HG03565 (cell line): ENCODE measurements at regions not wholly inside any gene's neighbourhood (a gene's known extent, or its start where the extent isn't known, plus 50 kb on each side); places are given as distances from the start of the nearest gene placed in this dataset.

Experiments
- ATAC-seq: cut with Tn5 transposase; IDR thresholded peaks from one replicate; pipeline ENCODE4 v1.9.1; 2021; ENCODE audit warnings: mild to moderate bottlenecking, moderate library complexity; ENCODE audit not compliant: unreplicated experiment

- ATAC-seq, result no peak
These were observed 489.2 kb downstream of the KDM4C start for GRCh38 chr9:7246917-7247522.

- no peak for ATAC-seq
These were observed 488.3 kb downstream of the KDM4C start for GRCh38 chr9:7245976-7246580.

- no peak for ATAC-seq
These were observed 486.1 kb downstream of the KDM4C start for GRCh38 chr9:7243838-7244237.

GRCh38 chr9:7242126-7242525 lies 484.4 kb downstream of the KDM4C start:
- ATAC-seq, result no peak

- no peak for ATAC-seq
These were observed 483.9 kb downstream of the KDM4C start for GRCh38 chr9:7241694-7242093.

- ATAC-seq, result no peak
These were observed 483.0 kb downstream of the KDM4C start for GRCh38 chr9:7240569-7241311.

GRCh38 chr9:7239708-7240107 lies 481.9 kb downstream of the KDM4C start:
- no peak for ATAC-seq

- no peak for ATAC-seq
These were observed 480.5 kb downstream of the KDM4C start for GRCh38 chr9:7238247-7238637.

- no peak for ATAC-seq
These were observed 479.9 kb downstream of the KDM4C start for GRCh38 chr9:7237473-7238246.

- ATAC-seq, result no peak
These were observed 478.4 kb downstream of the KDM4C start for GRCh38 chr9:7236186-7236585.

GRCh38 chr9:7234144-7234543 lies 476.4 kb downstream of the KDM4C start:
- peak; percentile 72 for ATAC-seq

- no peak for ATAC-seq
These were observed 471.8 kb downstream of the KDM4C start for GRCh38 chr9:7229571-7229970.

- no peak for ATAC-seq
These were observed 471.0 kb downstream of the KDM4C start for GRCh38 chr9:7228726-7229125.

- no peak for ATAC-seq
These were observed 470.2 kb downstream of the KDM4C start for GRCh38 chr9:7227951-7228350.

GRCh38 chr9:7226007-7226640 lies 468.4 kb downstream of the KDM4C start:
- ATAC-seq, result no peak
